ENCODE measurements at regions not wholly inside any gene's neighbourhood (a gene's known extent, or its start where the extent isn't known, plus 50 kb on each side); places are given as distances from the start of the nearest gene placed in this dataset.

DNA sequence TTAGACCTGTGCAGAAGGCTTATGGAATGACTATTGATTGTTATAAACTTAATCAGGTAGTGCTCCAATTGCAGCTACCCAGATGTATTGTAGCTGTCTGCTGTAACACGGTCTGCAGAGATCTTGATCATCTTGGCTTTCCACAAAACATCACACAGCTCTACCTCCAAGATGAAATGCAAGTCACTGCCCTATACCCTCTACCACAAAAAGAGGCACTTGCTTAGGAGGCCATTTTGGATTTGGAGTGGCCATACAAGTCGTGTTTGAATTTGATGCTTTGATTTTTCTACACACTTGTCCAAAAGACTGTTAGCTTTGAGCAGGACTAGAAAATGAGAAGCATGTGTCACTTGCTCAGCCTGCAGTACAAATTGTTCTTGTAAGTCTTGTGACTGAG is 377.2 kb downstream of the TNS3 start:
- ChIA-PET CTCF (no interaction called here), POLR2A (no interaction called here)
- Histone ChIP-seq H3K9me3 (ENCODE audit: control extremely low read depth in 1 of 3, control insufficient read depth in 2 of 3, insufficient read depth in 1 of 3, low read length in 2 of 3) (no peaks in the 10 kb centered on the region), H3K27me3 (replicated peaks in 1 of 4; ENCODE audit: control extremely low read depth in 1 of 4, control insufficient read depth in 3 of 4, insufficient read depth in 4 of 4, low read length in 3 of 4) (peaks cover 0 to 4% (median 0%) of the 10 kb centered on the region in 4 experiments), H3K36me3 (replicated peaks in 1 of 2; ENCODE audit: control extremely low read depth in 1 of 2, control insufficient read depth in 1 of 2, extremely low read depth in 1 of 2, insufficient read depth in 2 of 2, low read length in 1 of 2) (no peaks in the 10 kb centered on the region), H4K20me1 (ENCODE audit: control insufficient read depth, insufficient read depth, low read length, poor library complexity, severe bottlenecking) (no peaks in the 10 kb centered on the region), H3K9ac (ENCODE audit: low read length) (no peak overlapping the region), H3K79me2 (ENCODE audit: control insufficient read depth, insufficient read depth, low read length) (no peaks in the 10 kb centered on the region), H3K4me1 (ENCODE audit: control insufficient read depth in 2 of 2, insufficient read depth in 2 of 2, low read length in 2 of 2) (no peaks in the 10 kb centered on the region), H3K27ac (ENCODE audit: low read length in 2 of 2) (no peak overlapping the region), H2AFZ (ENCODE audit: insufficient read depth, low read depth, low read length, poor library complexity, severe bottlenecking) (no peak overlapping the region), H3K4me3 (ENCODE audit: control extremely low read depth in 1 of 5, extremely low read depth in 1 of 5, insufficient read depth in 1 of 5, low read depth in 2 of 5, low read length in 4 of 5) (no peak overlapping the region), H3K4me2 (replicated peaks; ENCODE audit: low read depth, low read length, poor library complexity, severe bottlenecking) (no peak overlapping the region)
- intact Hi-C loops (cut with micrococcal nuclease), result no loop called here
- TF ChIP-seq, protein P1, sequence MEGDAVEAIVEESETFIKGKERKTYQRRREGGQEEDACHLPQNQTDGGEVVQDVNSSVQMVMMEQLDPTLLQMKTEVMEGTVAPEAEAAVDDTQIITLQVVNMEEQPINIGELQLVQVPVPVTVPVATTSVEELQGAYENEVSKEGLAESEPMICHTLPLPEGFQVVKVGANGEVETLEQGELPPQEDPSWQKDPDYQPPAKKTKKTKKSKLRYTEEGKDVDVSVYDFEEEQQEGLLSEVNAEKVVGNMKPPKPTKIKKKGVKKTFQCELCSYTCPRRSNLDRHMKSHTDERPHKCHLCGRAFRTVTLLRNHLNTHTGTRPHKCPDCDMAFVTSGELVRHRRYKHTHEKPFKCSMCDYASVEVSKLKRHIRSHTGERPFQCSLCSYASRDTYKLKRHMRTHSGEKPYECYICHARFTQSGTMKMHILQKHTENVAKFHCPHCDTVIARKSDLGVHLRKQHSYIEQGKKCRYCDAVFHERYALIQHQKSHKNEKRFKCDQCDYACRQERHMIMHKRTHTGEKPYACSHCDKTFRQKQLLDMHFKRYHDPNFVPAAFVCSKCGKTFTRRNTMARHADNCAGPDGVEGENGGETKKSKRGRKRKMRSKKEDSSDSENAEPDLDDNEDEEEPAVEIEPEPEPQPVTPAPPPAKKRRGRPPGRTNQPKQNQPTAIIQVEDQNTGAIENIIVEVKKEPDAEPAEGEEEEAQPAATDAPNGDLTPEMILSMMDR (IDR thresholded peaks at IDR 0.05), result no peak
- no peak for TF ChIP-seq EZH2 (IDR thresholded peaks at IDR 0.05; ENCODE audit: borderline replicate concordance, insufficient read depth, low read depth, low read length, poor library complexity, severe bottlenecking)
- DNase-seq (no peak), ATAC-seq (ENCODE audit: low read depth) (no peak)
- Mint-ChIP-seq H3K4me1 (no peaks in the 10 kb centered on the region), H3K27me3 (peaks cover 19% of the 10 kb centered on the region), H3K27ac (no peak overlapping the region), H3K9me3 (ENCODE audit: insufficient read depth) (no peaks in the 10 kb centered on the region), H3K4me3 (no peak overlapping the region)
- no CpG with 5 or more reads among the region's 2 CpGs for WGBS (ENCODE audit: insufficient coverage)

DNA sequence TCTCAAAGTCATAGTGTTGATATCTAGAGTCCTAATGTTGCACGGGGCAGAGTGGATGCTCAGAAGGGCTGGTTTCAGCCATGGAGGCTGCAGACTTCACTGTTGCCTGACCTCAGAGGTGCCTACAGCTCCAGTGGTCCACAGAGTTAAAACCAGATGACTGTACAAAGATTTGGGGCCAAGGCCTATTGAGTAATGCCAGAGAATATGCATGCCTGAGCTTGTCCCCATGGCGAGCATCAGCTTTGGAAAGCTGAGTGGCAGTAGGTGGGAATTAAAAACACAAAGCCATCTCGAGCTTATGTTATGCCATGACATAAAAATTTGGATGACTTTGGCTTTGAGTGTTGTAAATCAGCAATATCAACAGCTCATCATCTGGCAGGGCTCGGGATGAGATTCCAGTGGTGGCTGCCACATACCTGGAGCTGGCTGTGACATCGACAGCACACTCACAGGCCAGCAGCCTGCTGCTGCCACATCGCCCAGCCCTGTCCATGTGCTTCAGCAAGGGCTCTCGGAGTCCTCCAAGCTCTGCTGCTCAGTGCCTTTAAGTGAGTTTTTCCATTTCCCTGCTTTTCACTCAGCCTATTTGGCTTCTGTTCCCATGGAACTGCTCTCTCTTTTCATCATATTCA is 379.6 kb downstream of the TNS3 start:
- Mint-ChIP-seq H3K9me3 (ENCODE audit: insufficient read depth) (no peaks in the 10 kb centered on the region), H3K4me1 (no peaks in the 10 kb centered on the region), H3K27ac (no peak overlapping the region), H3K4me3 (no peak overlapping the region), H3K27me3 (peaks cover 8% of the 10 kb centered on the region)
- ChIA-PET POLR2A (no interaction called here), CTCF (interaction anchor here (1.0 kb wide), 1 partner anchor 9 kb away, joined by 3 read pairs; no protein-coding TSS in a partner anchor)
- intact Hi-C loops (cut with micrococcal nuclease), result no loop called here
- 78% methylated on average over 7 of the region's 7 CpGs for WGBS (ENCODE audit: insufficient coverage)
- H3K4me1 ChIP-seq (ENCODE audit: control insufficient read depth in 2 of 2, insufficient read depth in 2 of 2, low read length in 2 of 2), result no peaks in the 10 kb centered on the region
- H3K9ac ChIP-seq (ENCODE audit: low read length), result no peak overlapping the region
- H3K79me2 ChIP-seq (ENCODE audit: control insufficient read depth, insufficient read depth, low read length), result no peaks in the 10 kb centered on the region
- no peaks in the 10 kb centered on the region for H3K9me3 ChIP-seq (ENCODE audit: control extremely low read depth in 1 of 3, control insufficient read depth in 2 of 3, insufficient read depth in 1 of 3, low read length in 2 of 3)
- H3K4me3 ChIP-seq (ENCODE audit: control extremely low read depth in 1 of 5, extremely low read depth in 1 of 5, insufficient read depth in 1 of 5, low read depth in 2 of 5, low read length in 4 of 5), result no peak overlapping the region
- no peak overlapping the region for H3K27ac ChIP-seq (ENCODE audit: low read length in 2 of 2)
- TF ChIP-seq, protein P1 (IDR thresholded peaks at IDR 0.05), result no peak
- TF ChIP-seq EZH2 (IDR thresholded peaks at IDR 0.05; ENCODE audit: borderline replicate concordance, insufficient read depth, low read depth, low read length, poor library complexity, severe bottlenecking), result no peak
- no peak overlapping the region for H2AFZ ChIP-seq (ENCODE audit: insufficient read depth, low read depth, low read length, poor library complexity, severe bottlenecking)
- ATAC-seq (ENCODE audit: low read depth), result no peak
- no peak for DNase-seq
- no peak overlapping the region for H3K4me2 ChIP-seq (replicated peaks; ENCODE audit: low read depth, low read length, poor library complexity, severe bottlenecking)
- no peaks in the 10 kb centered on the region for H3K36me3 ChIP-seq (replicated peaks in 1 of 2; ENCODE audit: control extremely low read depth in 1 of 2, control insufficient read depth in 1 of 2, extremely low read depth in 1 of 2, insufficient read depth in 2 of 2, low read length in 1 of 2)
- H3K27me3 ChIP-seq (replicated peaks in 1 of 4; ENCODE audit: control extremely low read depth in 1 of 4, control insufficient read depth in 3 of 4, insufficient read depth in 4 of 4, low read length in 3 of 4), result peaks cover 0 to 4% (median 0%) of the 10 kb centered on the region in 4 experiments
- H4K20me1 ChIP-seq (ENCODE audit: control insufficient read depth, insufficient read depth, low read length, poor library complexity, severe bottlenecking), result no peaks in the 10 kb centered on the region
